Astrocyte (in vitro differentiated cells and primary cell): ENCODE measurements at regions not wholly inside any gene's neighbourhood (a gene's known extent, or its start where the extent isn't known, plus 50 kb on each side); places are given as distances from the start of the nearest gene placed in this dataset.

Source experiments
- CTCF ChIP-seq: IDR thresholded peaks from 2 replicates; pipeline ENCODE4 v1.5.1; 2011; ENCODE audit warnings: low read depth, mild to moderate bottlenecking, inconsistent platforms, low read length, moderate library complexity; ENCODE audit not compliant: insufficient read depth
- EZH2 ChIP-seq: IDR thresholded peaks from 2 replicates; pipeline ENCODE4 v1.6.1; 2012; ENCODE audit warnings: mild to moderate bottlenecking, low read length, inconsistent platforms; ENCODE audit not compliant: insufficient read depth

- TF ChIP-seq CTCF: no peak
- no peak for TF ChIP-seq EZH2
These were observed 343.8 kb upstream of the CHD1 start for GRCh38 chr5:99272576-99272975.
